NCI-H1436 (cell line): ENCODE measurements at regions not wholly inside any gene's neighbourhood (a gene's known extent, or its start where the extent isn't known, plus 50 kb on each side); places are given as distances from the start of the nearest gene placed in this dataset.

ENCODE experiments used
- DNase-seq: peaks from one replicate; lab custom pipeline; 2025; lab: John Stamatoyannopoulos, UW

DNA sequence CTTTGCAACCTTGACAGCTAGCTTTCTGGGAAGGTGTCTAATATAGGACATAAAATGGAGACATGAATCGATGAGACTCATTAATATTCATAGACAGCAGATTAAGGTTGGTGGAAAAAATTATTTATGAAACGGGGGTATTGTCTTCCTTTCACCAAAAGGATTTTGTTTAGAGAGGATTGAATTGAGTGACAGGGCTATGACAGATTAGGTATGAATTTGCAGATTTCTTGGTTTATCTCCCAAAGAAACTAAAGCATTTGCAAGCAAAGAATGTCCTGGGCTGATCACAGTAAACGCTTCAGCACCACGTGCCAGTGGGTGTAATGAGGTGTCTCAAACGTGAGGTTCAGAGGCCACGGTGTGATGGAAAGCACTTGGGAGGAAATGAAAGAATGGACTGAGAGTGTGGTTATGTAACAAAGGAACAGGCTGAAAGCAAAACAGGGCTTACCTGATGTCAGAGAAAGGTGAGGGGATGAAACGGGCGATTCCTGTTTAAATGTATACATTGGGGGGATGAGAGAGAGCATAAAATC, 329.2 kb upstream of the NPVF start:
- no peak for DNase-seq

DNA sequence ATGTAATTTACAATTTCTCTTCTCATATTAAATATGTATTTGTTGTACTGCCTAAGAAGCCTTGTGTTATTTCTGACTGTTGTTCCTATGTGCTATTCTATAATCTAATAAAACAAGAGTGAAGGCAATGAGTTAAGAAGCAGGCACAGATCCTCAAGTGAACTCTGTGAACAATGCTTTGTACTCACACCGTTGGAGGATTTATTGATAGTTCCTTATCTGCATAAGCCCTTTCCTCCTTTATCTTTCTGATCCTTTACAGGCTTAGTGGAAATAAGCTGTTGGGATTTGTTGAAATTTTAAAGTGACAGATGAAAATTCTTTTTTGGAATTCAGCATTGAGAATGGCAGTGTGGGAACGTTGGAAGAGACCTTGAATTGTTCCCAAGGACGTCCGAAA, 329.6 kb upstream of the NPVF start:
- no peak for DNase-seq

DNA sequence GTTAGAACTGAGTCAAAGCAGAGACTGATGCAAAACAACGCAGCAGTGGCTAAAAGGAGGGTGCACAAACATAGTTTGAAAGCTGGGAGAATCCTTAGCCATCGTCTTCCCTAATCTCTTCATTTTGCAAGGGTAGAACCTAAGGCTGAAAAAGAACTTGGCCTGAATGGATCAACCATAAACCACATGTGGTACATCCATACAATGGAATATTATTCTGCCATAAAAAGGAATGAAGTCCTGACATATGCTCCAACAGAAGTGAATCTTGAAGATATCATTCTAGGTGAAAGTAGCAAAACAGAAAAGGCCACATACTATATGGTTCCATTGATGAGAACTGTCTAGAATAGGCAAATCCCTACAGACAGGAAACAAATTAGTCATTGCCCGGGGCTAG, 330.3 kb upstream of the NPVF start:
- no peak for DNase-seq

GRCh38 chr7:25559581-25560367, 331.5 kb upstream of the NPVF start:
- no peak for DNase-seq

DNA sequence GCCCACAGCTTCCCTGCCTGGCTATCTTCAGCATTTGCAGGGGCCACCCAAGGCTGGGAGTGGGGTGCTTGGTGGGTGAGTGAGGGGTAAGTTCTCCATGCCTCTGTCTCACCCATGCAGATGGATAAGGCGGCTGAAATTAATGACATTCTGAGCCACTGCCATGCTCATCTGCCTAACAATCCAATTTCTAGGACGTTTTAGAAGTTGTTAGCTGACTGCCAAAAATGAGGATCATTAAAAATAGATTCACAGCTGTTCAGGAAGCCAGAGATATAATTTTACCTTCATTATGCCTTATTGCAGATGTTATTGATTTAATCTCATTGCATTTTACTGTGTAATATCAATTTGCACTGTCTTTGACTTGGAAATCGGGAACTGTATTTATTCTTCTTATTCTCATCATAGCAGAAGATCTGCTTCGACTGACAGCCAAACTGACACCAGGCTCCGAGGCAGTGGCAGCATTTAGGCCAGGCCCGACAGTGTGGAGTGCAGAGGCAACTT, 334.4 kb upstream of the NPVF start:
- DNase-seq, result no peak

DNA sequence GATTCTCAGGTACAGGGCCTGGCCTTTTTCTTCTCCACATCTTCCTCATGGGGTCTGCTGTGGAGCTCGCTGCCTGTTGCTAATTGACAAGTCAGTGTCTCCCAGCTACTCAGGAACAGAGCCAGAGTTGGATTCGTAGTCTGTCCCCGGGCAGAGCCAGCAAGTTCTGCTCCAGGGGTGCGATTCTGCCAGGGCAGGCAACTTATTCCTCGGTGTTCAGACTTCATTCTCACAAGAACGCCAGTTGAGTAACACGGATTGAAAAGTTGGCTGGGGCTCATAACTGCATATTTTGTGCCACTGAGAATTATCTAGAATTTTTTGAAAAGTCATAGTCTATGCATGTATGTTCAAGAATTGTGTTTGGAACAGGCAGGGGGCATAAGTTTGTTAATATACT, 336.7 kb upstream of the NPVF start:
- DNase-seq, result no peak

DNA sequence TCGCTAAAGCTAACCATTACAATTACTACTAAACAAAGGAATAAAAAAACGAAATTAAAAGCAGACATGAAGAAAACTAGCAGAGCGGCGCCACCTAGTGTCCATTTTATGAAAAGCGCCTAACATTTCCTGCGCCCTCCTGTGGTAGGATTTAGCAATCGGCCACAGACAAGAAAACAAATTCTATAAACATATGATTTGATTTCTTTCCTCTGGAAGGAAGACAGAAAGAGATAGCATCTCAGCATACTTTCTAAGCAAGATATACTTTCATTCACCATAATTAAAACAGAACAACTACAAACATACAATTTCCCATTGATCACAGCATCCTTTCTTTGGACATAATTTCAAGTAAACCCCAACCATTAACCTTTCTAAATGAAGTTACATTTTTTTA, 337.7 kb upstream of the NPVF start:
- peak; percentile 54 for DNase-seq

GRCh38 chr7:25567430-25567829, 339.1 kb upstream of the NPVF start:
- DNase-seq, result no peak

DNA sequence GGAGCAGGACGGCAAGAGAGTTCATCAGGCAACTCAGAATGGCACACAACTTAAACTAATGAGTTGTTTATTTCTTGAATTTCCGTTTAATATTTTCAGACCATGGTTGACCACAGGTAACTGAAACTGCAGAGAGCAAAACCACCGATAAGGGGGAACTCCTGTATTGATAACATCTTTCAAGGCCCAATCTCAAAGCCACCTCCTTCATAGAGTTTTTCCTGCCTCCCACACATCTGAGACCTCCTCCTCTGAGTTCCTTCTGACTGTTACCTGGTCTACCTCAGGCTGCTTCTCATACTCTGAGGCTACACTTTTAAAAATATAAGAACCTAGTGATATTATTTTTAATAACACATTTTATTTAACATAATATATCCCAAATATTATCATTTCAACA, 341.5 kb upstream of the NPVF start:
- DNase-seq, result no peak

GRCh38 chr7:25572423-25572822, 344.1 kb upstream of the NPVF start:
- DNase-seq, result no peak

DNA sequence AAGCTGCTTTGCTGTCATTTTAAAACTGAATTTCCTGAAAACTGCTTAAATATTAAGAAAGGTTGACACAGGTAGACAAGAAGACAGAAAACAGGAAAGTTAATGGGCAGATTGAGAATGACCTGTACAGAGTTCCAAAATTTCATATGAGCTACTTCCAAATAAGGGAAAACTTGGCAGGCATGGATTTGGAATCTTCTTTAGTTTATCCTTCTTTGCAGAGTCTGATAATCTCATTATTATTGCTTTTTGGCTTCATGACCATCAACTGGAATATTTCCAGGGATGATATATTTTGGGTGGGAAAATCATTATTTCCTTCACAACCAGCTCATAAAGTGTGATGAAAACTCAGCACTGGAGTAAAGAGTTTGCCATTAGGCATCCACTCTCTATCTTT, 346.5 kb upstream of the NPVF start:
- DNase-seq, result no peak

- no peak for DNase-seq
Measured at GRCh38 chr7:25575634-25576033, 347.3 kb upstream of the NPVF start.

GRCh38 chr7:25578991-25579777, 350.9 kb upstream of the NPVF start:
- no peak for DNase-seq

GRCh38 chr7:25579778-25580075, 351.4 kb upstream of the NPVF start:
- DNase-seq, result no peak

DNA sequence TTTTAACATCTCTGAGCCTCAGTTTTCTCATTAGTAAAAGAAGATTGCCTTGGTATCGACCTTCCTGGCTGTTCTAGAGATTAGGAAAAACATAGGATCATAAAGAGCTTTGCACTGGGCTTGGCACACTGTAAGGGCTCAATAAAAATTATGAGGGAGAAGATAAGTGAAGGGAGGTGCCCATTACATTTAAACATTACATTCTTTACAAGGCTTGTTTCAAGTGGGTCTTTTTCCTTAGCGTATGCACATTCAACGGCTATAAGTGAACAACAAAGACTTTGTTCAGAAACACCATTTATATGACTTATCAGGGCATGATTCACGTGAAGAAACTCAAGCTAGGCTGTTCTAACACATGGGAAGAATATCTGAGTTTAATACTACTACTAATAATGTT, 351.9 kb upstream of the NPVF start:
- DNase-seq, result no peak

GRCh38 chr7:25583621-25584020, 355.3 kb upstream of the NPVF start:
- no peak for DNase-seq

DNA sequence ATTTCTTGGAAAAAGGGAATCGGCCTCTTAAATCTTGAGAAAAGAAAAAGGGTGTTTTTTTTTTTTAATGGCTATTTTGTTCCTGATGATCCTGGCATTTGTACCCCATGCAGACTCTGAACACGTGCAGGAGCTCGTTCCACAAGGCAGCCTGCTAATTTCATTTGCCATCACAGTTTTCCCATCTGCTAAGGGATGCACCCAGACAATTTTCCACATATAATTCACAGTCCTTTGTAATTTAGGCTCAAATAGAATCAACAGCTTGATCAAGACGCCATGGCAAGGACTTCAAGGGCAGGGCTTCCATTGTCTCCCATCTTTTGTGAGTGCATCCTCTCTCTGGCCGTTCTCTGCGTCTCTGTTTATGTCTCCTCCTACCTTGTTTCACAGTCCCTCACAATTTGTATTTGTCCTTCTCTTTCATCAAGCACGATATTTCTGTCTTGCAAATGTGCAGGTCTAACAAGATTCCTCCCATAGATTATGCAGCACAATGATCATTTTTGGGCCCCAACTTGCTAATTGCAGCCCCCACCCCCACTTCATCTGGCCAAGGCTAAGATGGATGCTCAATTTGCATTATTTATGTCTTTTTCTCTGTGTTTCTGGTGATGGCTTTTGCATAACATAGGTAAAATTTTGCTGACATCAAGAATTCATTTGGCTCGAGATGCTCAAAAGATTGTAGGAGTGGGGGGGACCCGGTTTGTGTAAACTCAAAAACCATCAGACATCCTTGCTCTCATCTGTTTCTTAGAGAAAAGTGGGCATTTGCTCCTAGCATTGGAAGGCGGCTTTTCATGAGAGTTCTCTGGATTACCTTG, 356.0 kb upstream of the NPVF start:
- DNase-seq, result no peak

GRCh38 chr7:25586513-25586912, 358.2 kb upstream of the NPVF start:
- no peak for DNase-seq

GRCh38 chr7:25594122-25594521, 365.8 kb upstream of the NPVF start:
- no peak for DNase-seq

DNA sequence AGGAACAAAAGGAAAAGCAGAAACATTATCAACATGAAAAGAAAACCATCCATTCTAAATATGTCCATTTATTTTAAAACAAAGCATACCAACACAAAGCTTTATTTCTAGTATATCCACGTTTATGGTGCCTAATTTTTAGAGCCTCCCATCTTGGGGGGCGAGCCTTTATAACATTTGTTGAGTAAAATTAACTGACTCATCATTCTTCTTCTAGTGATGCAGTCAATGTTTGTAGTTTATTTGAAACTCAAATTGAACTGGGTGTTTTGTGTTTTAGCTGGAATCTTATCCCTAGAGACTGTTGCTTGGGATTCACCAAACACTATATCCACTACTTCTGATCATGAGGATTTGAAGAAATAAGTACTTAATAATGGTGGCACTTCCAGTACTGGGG, 366.4 kb upstream of the NPVF start:
- no peak for DNase-seq

DNA sequence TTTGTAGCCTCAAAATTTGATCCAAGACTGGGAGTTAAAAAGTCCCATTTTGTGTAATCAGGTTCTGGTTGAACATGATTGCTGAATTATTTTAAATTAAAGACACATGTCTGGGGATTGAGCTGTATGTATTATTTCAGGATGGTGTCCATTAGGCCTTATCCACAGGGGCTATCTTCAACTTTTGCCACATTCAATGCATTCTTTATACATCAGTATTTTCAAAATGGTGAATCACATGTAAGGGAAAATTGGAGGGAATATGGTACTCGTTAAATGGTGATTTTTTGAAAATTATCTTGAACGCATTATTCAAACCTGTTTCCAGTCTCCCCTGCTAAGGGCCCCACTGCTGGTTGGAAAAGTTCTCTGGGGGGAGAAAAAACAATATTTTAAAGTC, 367.7 kb upstream of the NPVF start:
- no peak for DNase-seq

- no peak for DNase-seq
Measured at GRCh38 chr7:25596443-25596842, 368.2 kb upstream of the NPVF start.
